HG02884 (cell line): ENCODE measurements at regions not wholly inside any gene's neighbourhood (a gene's known extent, or its start where the extent isn't known, plus 50 kb on each side); places are given as distances from the start of the nearest gene placed in this dataset.
"Not testable (repeated sequence)": the region's sequence is repeated elsewhere in the genome, so short reads cannot be mapped to it uniquely, and the experiment has no call there.

Experiments used
- ATAC-seq: cut with Tn5 transposase; IDR thresholded peaks from one replicate; pipeline ENCODE4 v1.9.1; 2021; ENCODE audit warnings: mild to moderate bottlenecking, moderate library complexity; ENCODE audit not compliant: unreplicated experiment

- ATAC-seq = no peak
These were observed 71.4 kb downstream of the TLR4 start for GRCh38 chr9:117775591-117775990.

- peak; percentile 69 for ATAC-seq
These were observed 73.6 kb downstream of the TLR4 start for GRCh38 chr9:117777823-117778222.

GRCh38 chr9:117779760-117780159 is 75.6 kb downstream of the TLR4 start:
- ATAC-seq = no peak

- ATAC-seq = peak; percentile 75
These were observed 79.0 kb downstream of the TLR4 start for GRCh38 chr9:117782931-117783788.

- peak; percentile 63 for ATAC-seq
These were observed 79.6 kb downstream of the TLR4 start for GRCh38 chr9:117783828-117784227.

GRCh38 chr9:117784996-117785395 is 80.8 kb downstream of the TLR4 start:
- no peak for ATAC-seq

GRCh38 chr9:117787746-117788145 is 83.5 kb downstream of the TLR4 start:
- no peak for ATAC-seq

- ATAC-seq = no peak
These were observed 91.1 kb downstream of the TLR4 start for GRCh38 chr9:117795271-117795670.

GRCh38 chr9:117796681-117797080 is 92.5 kb downstream of the TLR4 start:
- ATAC-seq = no peak

- no peak for ATAC-seq
These were observed 96.2 kb downstream of the TLR4 start for GRCh38 chr9:117800389-117800788.

GRCh38 chr9:117809751-117810150 is 105.5 kb downstream of the TLR4 start:
- ATAC-seq = no peak

GRCh38 chr9:117815315-117815714 is 111.1 kb downstream of the TLR4 start:
- peak; percentile 83 for ATAC-seq

GRCh38 chr9:117815948-117816347 is 111.7 kb downstream of the TLR4 start:
- ATAC-seq = no peak

- no peak for ATAC-seq
These were observed 117.8 kb downstream of the TLR4 start for GRCh38 chr9:117821954-117822353.

GRCh38 chr9:117823576-117823975 is 119.4 kb downstream of the TLR4 start:
- ATAC-seq = no peak

- peak; percentile 99 for ATAC-seq
These were observed 121.6 kb downstream of the TLR4 start for GRCh38 chr9:117825609-117826347.

- no peak for ATAC-seq
These were observed 122.6 kb downstream of the TLR4 start for GRCh38 chr9:117826837-117827236.

GRCh38 chr9:117827456-117827855 is 123.3 kb downstream of the TLR4 start:
- no peak for ATAC-seq

GRCh38 chr9:117828466-117828865 is 124.3 kb downstream of the TLR4 start:
- no peak for ATAC-seq

- peak; percentile 98 for ATAC-seq
These were observed 131.6 kb downstream of the TLR4 start for GRCh38 chr9:117835798-117836197.

GRCh38 chr9:117839862-117840261 is 135.7 kb downstream of the TLR4 start:
- ATAC-seq = no peak

GRCh38 chr9:117851836-117852461 is 147.7 kb downstream of the TLR4 start:
- not testable (repeated sequence) for ATAC-seq
